DMS114 treated with DMSO at 0.1 percent for 48 hours (cell line): ENCODE measurements at regions not wholly inside any gene's neighbourhood (a gene's known extent, or its start where the extent isn't known, plus 50 kb on each side); places are given as distances from the start of the nearest gene placed in this dataset.

Source experiments
- DNase-seq: peaks from one replicate; lab custom pipeline; 2025; ENCODE audit not compliant: unreplicated experiment; lab: John Stamatoyannopoulos, UW

DNA sequence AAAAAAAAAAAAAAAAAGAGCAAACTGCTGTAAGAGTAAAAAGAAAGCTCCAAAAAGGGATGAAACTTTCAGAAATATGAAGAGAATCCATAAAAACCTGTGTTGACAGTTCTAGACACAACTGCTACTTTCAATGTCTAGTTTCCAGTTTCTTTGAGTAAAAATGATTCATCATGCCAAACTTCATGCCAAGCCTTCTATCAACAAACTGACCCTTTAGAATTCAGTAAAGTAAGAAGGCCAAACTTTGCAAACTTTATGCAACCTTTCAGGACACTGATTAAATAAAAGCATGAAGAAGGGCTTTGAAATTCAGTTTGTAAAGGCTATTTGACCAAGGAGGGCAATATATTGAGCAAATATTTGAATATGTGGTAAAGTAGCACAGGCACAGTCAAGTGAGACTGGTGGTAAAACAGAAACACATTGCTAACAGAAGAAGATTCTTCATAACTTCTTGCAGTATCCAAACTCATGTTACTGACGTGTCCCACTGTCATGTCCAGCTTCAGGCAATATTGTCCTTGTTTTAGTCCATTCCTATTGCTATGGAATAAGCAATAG is 56.3 kb upstream of the CFAP20DC start:
- no peak for DNase-seq

DNA sequence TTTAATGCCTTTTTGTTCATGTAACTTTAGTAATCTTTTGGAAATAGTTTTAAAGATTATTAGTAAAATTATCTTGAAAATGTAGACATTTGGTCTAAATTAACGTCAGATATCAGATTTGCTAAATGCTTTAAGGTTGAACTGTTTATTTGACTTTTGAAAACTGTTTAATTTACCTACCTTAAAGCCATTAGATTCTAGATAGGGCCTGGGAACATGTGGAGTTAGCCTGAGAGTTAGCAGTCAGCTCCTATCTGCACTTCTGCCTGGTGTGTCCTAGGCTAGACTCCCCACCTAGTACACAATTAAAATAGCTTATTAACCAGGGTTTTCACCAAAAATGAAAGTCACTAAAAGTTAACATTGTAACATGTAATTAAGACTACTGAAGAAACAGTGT is 53.7 kb upstream of the CFAP20DC start:
- no peak for DNase-seq

DNA sequence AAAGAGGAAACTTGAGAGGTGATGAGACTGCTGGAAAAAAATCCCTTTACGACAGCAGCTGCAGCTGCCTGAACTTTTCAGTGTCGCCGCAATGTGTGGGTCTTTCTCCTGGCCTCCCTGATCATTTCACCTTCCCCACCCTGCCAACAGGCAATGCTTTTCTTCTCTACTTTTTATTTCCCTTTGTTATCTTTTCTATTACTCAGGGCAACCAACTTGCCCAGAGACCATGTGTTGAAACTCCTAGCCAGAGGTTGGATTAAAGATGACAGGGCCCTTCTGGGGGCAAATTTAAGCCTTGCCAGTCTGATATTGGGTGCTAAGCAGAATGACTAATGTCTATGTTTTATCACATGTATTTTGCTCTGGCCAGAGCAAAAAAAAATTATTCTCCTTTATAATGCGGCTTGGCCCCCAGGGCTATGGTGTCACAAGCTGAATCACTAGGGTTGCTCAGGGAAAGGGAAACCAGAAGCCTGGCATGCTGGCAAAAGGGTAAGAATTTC is 51.5 kb upstream of the CFAP20DC start:
- no peak for DNase-seq
